PC-3 (cell line): ENCODE measurements at regions not wholly inside any gene's neighbourhood (a gene's known extent, or its start where the extent isn't known, plus 50 kb on each side); places are given as distances from the start of the nearest gene placed in this dataset.

Source experiments
- ATAC-seq: fragments of 200-7000 bp; cut with Tn5 transposase; 2 replicates; pipeline ENCODE4 v1.9.1; 2020; ENCODE audit warnings: mild to moderate bottlenecking, moderate library complexity
- BruUV-seq: library from RNA; stranded (reverse); fragments of 400-500 nt; replicated peaks from 2 replicates; lab custom pipeline; 2021; lab: Mats Ljungman, UMichigan
- CTCF ChIA-PET: fragments of 300-600 bp; sonication (Branson Sonifier 250); formaldehyde crosslinking; loops from one replicate; lab custom pipeline; 2022; ENCODE audit warnings: antibody characterized with exemption; lab: Charles Lee
- POLR2A ChIA-PET: fragments of 300-600 bp; sonication (Branson Sonifier 250); formaldehyde crosslinking; loops from one replicate; lab custom pipeline; 2022; ENCODE audit warnings: antibody characterized with exemption; ENCODE audit not compliant: unreplicated experiment; lab: Charles Lee
- DNase-seq: peaks from one replicate; pipeline ENCODE4 v3.0.0-alpha.2; 2015
- H2AFZ ChIP-seq: fragments of 300-600 bp; sonication (generic); 2 replicates; pipeline ENCODE4 v1.6.0; 2016; ENCODE audit warnings: antibody characterized with exemption, low read length
- H3F3A ChIP-seq: fragments of 300-600 bp; sonication (generic); one replicate; pipeline ENCODE4 v1.6.0; 2017; ENCODE audit warnings: antibody characterized with exemption, low read length, control low read depth, mild to moderate bottlenecking; ENCODE audit not compliant: unreplicated experiment
- H3K27ac ChIP-seq: fragments of 300-600 bp; sonication (generic); 2 replicates; pipeline ENCODE4 v1.5.1; 2016; ENCODE audit warnings: mild to moderate bottlenecking, low read length
- H3K27me3 ChIP-seq: fragments of 300-600 bp; sonication (generic); 2 replicates; pipeline ENCODE4 v1.6.1; 2016; ENCODE audit warnings: low read length, mixed read lengths
- H3K36me3 ChIP-seq: fragments of 300-600 bp; sonication (generic); 2 replicates; pipeline ENCODE4 v1.6.1; 2016; ENCODE audit warnings: low read depth, mixed run types, low read length, mixed read lengths
- H3K4me1 ChIP-seq: fragments of 300-600 bp; sonication (generic); 2 replicates; pipeline ENCODE4 v1.5.1; 2016; ENCODE audit warnings: low read length; ENCODE audit not compliant: insufficient read depth
- H3K4me2 ChIP-seq: fragments of 300-600 bp; sonication (generic); 2 replicates; pipeline ENCODE4 v1.6.0; 2016; ENCODE audit warnings: low read length
- H3K4me3 ChIP-seq: fragments of 300-600 bp; sonication (generic); 2 replicates; pipeline ENCODE4 v1.5.1; 2016; ENCODE audit warnings: mild to moderate bottlenecking, low read length, mixed read lengths
- H3K79me2 ChIP-seq: fragments of 300-600 bp; sonication (generic); 2 replicates; pipeline ENCODE4 v1.6.1; 2017; ENCODE audit warnings: low read length, mixed read lengths
- H3K9ac ChIP-seq: fragments of 300-600 bp; sonication (generic); 2 replicates; pipeline ENCODE4 v1.6.0; 2016; ENCODE audit warnings: mild to moderate bottlenecking, low read length
- H3K9me2 ChIP-seq: fragments of 300-600 bp; sonication (generic); replicated peaks from 2 replicates; pipeline ENCODE4 v1.6.1; 2016; ENCODE audit warnings: mixed run types, low read length, mixed read lengths
- H3K9me3 ChIP-seq: fragments of 300-600 bp; sonication (generic); 2 replicates; pipeline ENCODE4 v1.6.1; 2016; ENCODE audit warnings: low read length, mixed read lengths
- H4K20me1 ChIP-seq: fragments of 300-600 bp; sonication (generic); 2 replicates; pipeline ENCODE4 v1.6.1; 2016; ENCODE audit warnings: low read length, mixed read lengths
- CTCF ChIP-seq: fragments of 300-600 bp; sonication (generic); conservative IDR thresholded peaks from 2 replicates; pipeline ENCODE4 v1.5.1; 2017; ENCODE audit warnings: antibody characterized with exemption, low read depth, mild to moderate bottlenecking, low read length
- EZH2 ChIP-seq: fragments of 300-600 bp; sonication (generic); IDR thresholded peaks from one replicate; pipeline ENCODE4 v1.6.1; 2017; ENCODE audit warnings: antibody characterized with exemption, mild to moderate bottlenecking, low read length; ENCODE audit not compliant: unreplicated experiment
- EZH2phosphoT487 ChIP-seq: fragments of 300-600 bp; sonication (generic); IDR thresholded peaks from 2 replicates; pipeline ENCODE4 v1.6.1; 2018; ENCODE audit warnings: mild to moderate bottlenecking, antibody characterized with exemption, low read length, borderline replicate concordance
- intact Hi-C: fragments of 100-400 bp; cut with micrococcal nuclease; formaldehyde crosslinking; loops from 2 replicates; pipeline ENCODE4 v1.9.0; 2023

GRCh38 chr7:42407021-42407710, 170.2 kb upstream of the GLI3 start:
- Histone ChIP-seq H3K9me3 (no peaks in the 10 kb centered on the region), H4K20me1 (no peaks in the 10 kb centered on the region), H3K4me2 (no peak overlapping the region), H3K27me3 (no peaks in the 10 kb centered on the region), H3K27ac (no peak overlapping the region), H3K9me2 (no peaks in the 10 kb centered on the region), H3F3A (no peaks in the 10 kb centered on the region), H3K79me2 (no peaks in the 10 kb centered on the region), H2AFZ (no peak overlapping the region), H3K9ac (no peak overlapping the region), H3K36me3 (no peaks in the 10 kb centered on the region), H3K4me3 (no peak overlapping the region), H3K4me1 (peaks cover 7% of the 10 kb centered on the region; the same call in 1 of the 2 replicates)
- ATAC-seq (no peak), DNase-seq (no peak)
- TF ChIP-seq EZH2phosphoT487, result no peak
- TF ChIP-seq CTCF, result no peak
- no peak for TF ChIP-seq EZH2
- POLR2A ChIA-PET, result no interaction called here
- CTCF ChIA-PET, result no interaction called here
- no TSS peak for BruUV-seq
- intact Hi-C loops, result no loop called here

- TF ChIP-seq EZH2phosphoT487 (no peak), CTCF (no peak), EZH2 (no peak)
- Histone ChIP-seq H4K20me1 (no peaks in the 10 kb centered on the region), H3K9me2 (no peaks in the 10 kb centered on the region), H3K27me3 (no peaks in the 10 kb centered on the region), H3K36me3 (no peaks in the 10 kb centered on the region), H3K4me2 (no peak overlapping the region), H3K4me1 (peaks cover 7% of the 10 kb centered on the region; the same call in 1 of the 2 replicates), H3K79me2 (no peaks in the 10 kb centered on the region), H3K27ac (no peak overlapping the region), H3K4me3 (no peak overlapping the region), H3K9ac (no peak overlapping the region), H3K9me3 (no peaks in the 10 kb centered on the region), H2AFZ (no peak overlapping the region), H3F3A (no peaks in the 10 kb centered on the region)
- ChIA-PET POLR2A (no interaction called here), CTCF (no interaction called here)
- no peak for DNase-seq
- peak; percentile 35 for ATAC-seq
- no TSS peak for BruUV-seq
- intact Hi-C loops, result no loop called here
Measured at GRCh38 chr7:42406358-42406757, 169.3 kb upstream of the GLI3 start.

- no peak overlapping the region for H3K4me3 ChIP-seq
- no peaks in the 10 kb centered on the region for H3K27me3 ChIP-seq
- no TSS peak for BruUV-seq
- no peaks in the 10 kb centered on the region for H3K36me3 ChIP-seq
- H3K9me2 ChIP-seq, result no peaks in the 10 kb centered on the region
- H3K4me1 ChIP-seq, result peaks cover 7% of the 10 kb centered on the region; the same call in 1 of the 2 replicates
- H3K9me3 ChIP-seq, result no peaks in the 10 kb centered on the region
- no peaks in the 10 kb centered on the region for H3K79me2 ChIP-seq
- H3K9ac ChIP-seq, result no peak overlapping the region
- no peak overlapping the region for H2AFZ ChIP-seq
- no peak overlapping the region for H3K4me2 ChIP-seq
- POLR2A ChIA-PET, result no interaction called here
- DNase-seq (no peak), ATAC-seq (no peak)
- intact Hi-C loops, result no loop called here
- CTCF ChIA-PET, result no interaction called here
- H3K27ac ChIP-seq, result no peak overlapping the region
- TF ChIP-seq CTCF (no peak), EZH2 (no peak), EZH2phosphoT487 (no peak)
- no peaks in the 10 kb centered on the region for H4K20me1 ChIP-seq
- H3F3A ChIP-seq, result no peaks in the 10 kb centered on the region
Measured at GRCh38 chr7:42405782-42406181, 168.8 kb upstream of the GLI3 start.
